ENCODE measurements at regions not wholly inside any gene's neighbourhood (a gene's known extent, or its start where the extent isn't known, plus 50 kb on each side); places are given as distances from the start of the nearest gene placed in this dataset.

GRCh38 chr4:41839916-41840854 lies 91.7 kb upstream of the PHOX2B start:
- DNase-seq (ENCODE audit: insufficient read length, low spot score) (no peak), FAIRE-seq (no peak)
- TF ChIP-seq POLR2A (IDR thresholded peaks at IDR 0.05; ENCODE audit: low read depth, low read length), result no peak

DNA sequence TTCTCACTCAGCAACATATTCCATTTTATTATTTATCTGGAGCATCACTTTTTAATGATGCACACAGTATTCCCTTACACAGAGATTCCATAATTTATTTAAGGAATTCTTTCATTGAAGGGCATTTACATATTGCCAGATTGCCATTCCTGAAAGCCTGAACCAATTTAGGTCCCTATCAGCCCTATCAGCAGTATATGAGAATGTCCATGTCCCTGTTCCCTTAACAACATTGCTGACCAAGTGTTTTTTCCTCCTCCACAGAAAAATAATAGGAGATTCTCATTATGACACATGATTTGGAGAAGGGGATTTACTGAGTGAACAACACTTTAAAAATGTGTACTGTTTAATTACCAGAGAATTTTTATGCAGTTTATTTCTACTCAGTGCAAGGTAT lies 90.1 kb upstream of the PHOX2B start:
- TF ChIP-seq POLR2A (IDR thresholded peaks at IDR 0.05; ENCODE audit: low read depth, low read length), result no peak
- no peak for DNase-seq (ENCODE audit: insufficient read length, low spot score)
- no peak for FAIRE-seq

- DNase-seq (ENCODE audit: insufficient read length, low spot score), result no peak
- no peak for TF ChIP-seq POLR2A (IDR thresholded peaks at IDR 0.05; ENCODE audit: low read depth, low read length)
- FAIRE-seq, result no peak
Measured at GRCh38 chr4:41835321-41835995, 86.9 kb upstream of the PHOX2B start.

DNA sequence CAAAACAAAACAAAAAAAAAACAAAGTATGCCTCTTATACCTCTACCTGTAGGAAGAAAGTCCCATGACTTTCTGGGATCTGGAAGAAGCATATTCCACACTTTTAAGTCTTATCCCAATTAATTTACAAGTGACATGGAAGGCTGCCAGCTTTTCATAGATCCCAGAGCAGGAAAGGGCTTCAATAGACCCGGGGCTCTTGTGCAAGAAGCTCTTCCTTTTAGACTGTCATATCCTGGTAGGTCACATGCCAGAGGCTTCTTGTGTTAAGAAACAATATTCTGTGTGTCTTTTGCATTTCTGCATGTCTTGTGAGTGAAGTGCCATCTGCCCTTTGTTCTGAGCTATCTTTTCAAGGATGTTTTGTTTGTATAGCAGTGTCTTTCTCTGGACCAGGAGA lies 84.4 kb upstream of the PHOX2B start:
- DNase-seq (ENCODE audit: insufficient read length, low spot score) (no peak), FAIRE-seq (no peak)
- TF ChIP-seq POLR2A (IDR thresholded peaks at IDR 0.05; ENCODE audit: low read depth, low read length), result no peak

- DNase-seq (ENCODE audit: insufficient read length, low spot score) (no peak), FAIRE-seq (no peak)
- TF ChIP-seq POLR2A (IDR thresholded peaks at IDR 0.05; ENCODE audit: low read depth, low read length), result no peak
Measured at GRCh38 chr4:41822325-41822724, 73.8 kb upstream of the PHOX2B start.

- DNase-seq (ENCODE audit: insufficient read length, low spot score) (no peak), FAIRE-seq (no peak)
- TF ChIP-seq POLR2A (IDR thresholded peaks at IDR 0.05; ENCODE audit: low read depth, low read length), result no peak
Measured at GRCh38 chr4:41820473-41820872, 71.9 kb upstream of the PHOX2B start.

DNA sequence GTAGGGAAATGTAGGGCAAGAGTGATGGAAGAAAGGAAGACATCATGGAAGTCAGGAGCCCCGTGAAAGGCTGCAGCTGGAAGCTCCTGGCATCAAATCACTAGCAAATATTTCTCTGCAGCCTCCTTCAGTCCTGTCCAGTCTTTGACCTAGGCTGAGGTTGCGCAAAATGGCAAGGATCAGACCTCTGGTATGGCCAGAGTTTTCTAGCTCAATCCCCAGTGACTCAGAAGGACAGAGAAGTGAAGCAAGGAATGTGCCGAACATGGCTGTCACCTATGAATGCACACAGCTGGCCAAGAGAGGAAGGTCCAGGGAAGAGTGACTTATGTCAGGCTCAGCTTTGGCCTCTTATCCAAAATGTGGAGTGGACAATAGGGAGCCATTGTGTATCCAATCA lies 71.1 kb upstream of the PHOX2B start:
- FAIRE-seq (no peak), DNase-seq (ENCODE audit: insufficient read length, low spot score) (no peak)
- no peak for TF ChIP-seq POLR2A (IDR thresholded peaks at IDR 0.05; ENCODE audit: low read depth, low read length)

DNA sequence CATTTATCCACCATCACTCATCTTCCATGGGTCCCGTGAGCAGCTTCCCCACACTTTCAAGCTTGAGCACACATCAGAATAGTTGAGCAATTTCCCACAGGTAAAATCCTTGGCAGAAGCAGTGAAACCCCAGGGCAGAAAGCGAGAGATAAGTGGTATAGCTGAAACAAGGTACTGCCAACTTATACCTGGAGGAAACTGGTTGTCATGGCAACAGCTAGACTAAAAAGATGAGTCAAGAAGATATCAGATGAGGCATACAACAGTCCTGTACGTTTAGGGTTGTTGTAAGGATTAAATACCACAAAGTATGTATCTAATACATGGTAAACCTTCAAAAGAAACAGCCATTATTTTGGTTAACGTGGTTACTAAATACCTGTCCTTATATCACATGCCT lies 66.9 kb upstream of the PHOX2B start:
- DNase-seq (ENCODE audit: insufficient read length, low spot score) (no peak), FAIRE-seq (no peak)
- TF ChIP-seq POLR2A (IDR thresholded peaks at IDR 0.05; ENCODE audit: low read depth, low read length), result no peak

- FAIRE-seq (no peak), DNase-seq (ENCODE audit: insufficient read length, low spot score) (no peak)
- no peak for TF ChIP-seq POLR2A (IDR thresholded peaks at IDR 0.05; ENCODE audit: low read depth, low read length)
Measured at GRCh38 chr4:41814565-41814964, 66.0 kb upstream of the PHOX2B start.

GRCh38 chr4:41806807-41807206 lies 58.3 kb upstream of the PHOX2B start:
- DNase-seq (ENCODE audit: insufficient read length, low spot score) (no peak), FAIRE-seq (no peak)
- no peak for TF ChIP-seq POLR2A (IDR thresholded peaks at IDR 0.05; ENCODE audit: low read depth, low read length)

GRCh38 chr4:41802590-41802989 lies 54.1 kb upstream of the PHOX2B start:
- no peak for DNase-seq (ENCODE audit: insufficient read length, low spot score)
- no peak for TF ChIP-seq POLR2A (IDR thresholded peaks at IDR 0.05; ENCODE audit: low read depth, low read length)
- FAIRE-seq, result no peak

- no peak for FAIRE-seq
- no peak for DNase-seq (ENCODE audit: insufficient read length, low spot score)
- TF ChIP-seq POLR2A (IDR thresholded peaks at IDR 0.05; ENCODE audit: low read depth, low read length), result no peak
Measured at GRCh38 chr4:41799126-41799525, 50.6 kb upstream of the PHOX2B start.

All from H54 (cell line).